Erythroblast (primary cell): ENCODE measurements at regions not wholly inside any gene's neighbourhood (a gene's known extent, or its start where the extent isn't known, plus 50 kb on each side); places are given as distances from the start of the nearest gene placed in this dataset.

Source experiments
- GATA1 ChIP-seq: IDR thresholded peaks from 2 replicates; pipeline ENCODE4 v1.6.1; 2011; ENCODE audit warnings: low read depth, mild to moderate bottlenecking, control low read depth, low read length, moderate library complexity
- POLR2A ChIP-seq: IDR thresholded peaks from 2 replicates; pipeline ENCODE4 v1.6.1; 2011; ENCODE audit warnings: mild to moderate bottlenecking, low read length

GRCh38 chr9:36499174-36499890 lies 73.4 kb upstream of the MELK start:
- TF ChIP-seq POLR2A (no peak), GATA1 (no peak)
